ENCODE measurements at regions not wholly inside any gene's neighbourhood (a gene's known extent, or its start where the extent isn't known, plus 50 kb on each side); places are given as distances from the start of the nearest gene placed in this dataset.
"Not testable (repeated sequence)": the region's sequence is repeated elsewhere in the genome, so short reads cannot be mapped to it uniquely, and the experiment has no call there.

DNA sequence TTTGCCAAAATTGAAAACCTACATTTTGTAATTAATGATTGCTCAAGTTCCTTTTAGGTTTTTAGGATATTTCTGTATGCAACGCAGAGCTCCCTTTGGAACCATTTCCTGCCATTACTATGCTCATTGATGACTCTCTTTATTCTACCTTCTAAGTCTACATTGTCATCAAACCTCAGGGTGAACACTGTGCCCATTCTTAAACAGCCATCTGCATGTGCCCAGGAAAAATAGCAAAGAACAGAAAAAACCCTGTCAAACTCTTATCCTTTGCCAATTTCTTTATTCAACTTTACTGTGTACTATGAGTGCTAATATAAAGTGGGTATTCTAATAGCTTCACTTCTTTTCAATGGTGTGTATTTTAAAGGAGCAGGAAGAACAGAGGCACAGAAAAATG, 1455.9 kb downstream of the ADGRL3 start:
- H3K4me1 ChIP-seq (ENCODE audit: control insufficient read depth in 1 of 2, insufficient read depth in 2 of 2, low read length in 2 of 2) = no peaks in the 10 kb centered on the region
- H3K36me3 ChIP-seq (ENCODE audit: control insufficient read depth in 1 of 2, insufficient read depth in 2 of 2, low read length in 2 of 2) = no peaks in the 10 kb centered on the region

DNA sequence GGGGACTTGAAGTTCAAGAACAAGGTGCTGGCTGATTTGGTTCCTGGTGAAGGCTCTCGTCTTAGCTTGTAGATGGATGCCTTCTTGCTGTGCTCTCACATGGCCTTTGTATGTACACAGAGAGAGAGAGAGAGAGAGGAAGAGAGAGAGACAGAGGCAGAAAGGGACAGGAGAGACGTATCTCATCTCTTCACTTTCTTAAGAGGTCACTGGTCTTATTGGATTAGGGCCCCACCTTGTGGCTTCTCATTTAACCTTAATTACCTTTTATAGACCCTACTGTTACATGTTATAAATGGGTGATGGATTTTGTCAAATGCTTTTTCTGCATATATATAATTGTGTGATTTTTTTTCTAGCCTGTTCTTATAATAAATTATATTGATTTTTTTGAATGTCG, 1444.2 kb downstream of the ADGRL3 start:
- no peak overlapping the region for H3K4me3 ChIP-seq (ENCODE audit: low read depth in 1 of 2, low read length in 2 of 2)
- no peaks in the 10 kb centered on the region for H3K9me3 ChIP-seq (ENCODE audit: control insufficient read depth in 1 of 2, low read length in 2 of 2)

More for the DNA sequence above, 1455.9 kb downstream of the ADGRL3 start:
- Histone ChIP-seq H3K27me3 (ENCODE audit: low read depth, low read length) (no peaks in the 10 kb centered on the region), H3K4me3 (ENCODE audit: low read depth in 1 of 2, low read length in 2 of 2) (no peak overlapping the region), H3K9me3 (ENCODE audit: control insufficient read depth in 1 of 2, low read length in 2 of 2) (no peaks in the 10 kb centered on the region), H3K27ac (ENCODE audit: low read length) (no peak overlapping the region)

DNA sequence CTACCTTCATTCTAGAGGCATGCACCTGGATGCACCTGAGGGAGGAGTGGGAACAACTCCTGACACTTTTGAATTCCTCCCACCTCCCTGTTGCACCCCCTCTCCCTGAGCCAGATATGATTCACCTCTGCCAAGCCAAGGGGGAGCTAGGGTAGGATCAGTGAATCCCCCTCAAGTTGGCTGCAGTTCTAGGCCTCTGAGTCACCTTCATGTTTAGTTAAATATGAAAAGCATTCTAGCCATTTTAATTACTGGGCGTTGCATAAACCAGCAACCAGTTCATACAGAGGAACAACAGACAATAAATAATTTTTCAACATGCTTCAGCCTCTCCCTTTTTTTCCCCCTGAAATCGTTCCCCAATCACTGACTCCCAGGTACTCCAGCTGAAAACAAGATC, 1440.2 kb downstream of the ADGRL3 start:
- Histone ChIP-seq H3K9me3 (ENCODE audit: control insufficient read depth in 1 of 2, low read length in 2 of 2) (no peaks in the 10 kb centered on the region), H3K4me3 (ENCODE audit: low read depth in 1 of 2, low read length in 2 of 2) (no peak overlapping the region), H3K27ac (ENCODE audit: low read length) (no peak overlapping the region), H3K4me1 (ENCODE audit: control insufficient read depth in 1 of 2, insufficient read depth in 2 of 2, low read length in 2 of 2) (no peaks in the 10 kb centered on the region), H3K27me3 (ENCODE audit: low read depth, low read length) (no peaks in the 10 kb centered on the region), H3K36me3 (ENCODE audit: control insufficient read depth in 1 of 2, insufficient read depth in 2 of 2, low read length in 2 of 2) (no peaks in the 10 kb centered on the region)

More for the DNA sequence above, 1444.2 kb downstream of the ADGRL3 start:
- Histone ChIP-seq H3K27me3 (ENCODE audit: low read depth, low read length) (no peaks in the 10 kb centered on the region), H3K27ac (ENCODE audit: low read length) (no peak overlapping the region), H3K36me3 (ENCODE audit: control insufficient read depth in 1 of 2, insufficient read depth in 2 of 2, low read length in 2 of 2) (no peaks in the 10 kb centered on the region), H3K4me1 (ENCODE audit: control insufficient read depth in 1 of 2, insufficient read depth in 2 of 2, low read length in 2 of 2) (no peaks in the 10 kb centered on the region)

DNA sequence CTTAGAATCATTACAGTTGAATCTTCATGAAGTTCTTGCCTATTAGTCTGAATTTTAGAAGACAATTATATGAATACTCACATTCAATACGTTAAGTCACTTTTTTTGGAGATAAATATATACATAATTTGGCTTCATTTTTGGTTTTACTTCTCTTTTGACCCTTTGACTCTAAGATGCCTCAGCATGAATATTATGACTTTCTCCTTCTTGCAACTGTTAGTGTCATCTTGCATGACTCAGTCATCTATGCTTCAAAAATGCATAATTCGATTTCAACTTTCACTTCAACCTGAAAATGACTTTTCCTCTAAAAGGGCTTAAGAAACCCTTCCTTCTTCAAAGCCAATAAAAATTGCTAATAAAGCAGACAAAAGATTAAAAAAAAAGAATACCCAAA, 1427.5 kb downstream of the ADGRL3 start:
- peaks cover 0 to 4% of the 10 kb centered on the region in 2 donors for H3K9me3 ChIP-seq (ENCODE audit: control insufficient read depth in 1 of 2, low read length in 2 of 2)
- H3K4me3 ChIP-seq (ENCODE audit: low read depth in 1 of 2, low read length in 2 of 2) = no peak overlapping the region
- no peak overlapping the region for H3K27ac ChIP-seq (ENCODE audit: low read length)
- H3K27me3 ChIP-seq (ENCODE audit: low read depth, low read length) = no peaks in the 10 kb centered on the region
- no peaks in the 10 kb centered on the region for H3K36me3 ChIP-seq (ENCODE audit: control insufficient read depth in 1 of 2, insufficient read depth in 2 of 2, low read length in 2 of 2)
- H3K4me1 ChIP-seq (ENCODE audit: control insufficient read depth in 1 of 2, insufficient read depth in 2 of 2, low read length in 2 of 2) = no peaks in the 10 kb centered on the region

DNA sequence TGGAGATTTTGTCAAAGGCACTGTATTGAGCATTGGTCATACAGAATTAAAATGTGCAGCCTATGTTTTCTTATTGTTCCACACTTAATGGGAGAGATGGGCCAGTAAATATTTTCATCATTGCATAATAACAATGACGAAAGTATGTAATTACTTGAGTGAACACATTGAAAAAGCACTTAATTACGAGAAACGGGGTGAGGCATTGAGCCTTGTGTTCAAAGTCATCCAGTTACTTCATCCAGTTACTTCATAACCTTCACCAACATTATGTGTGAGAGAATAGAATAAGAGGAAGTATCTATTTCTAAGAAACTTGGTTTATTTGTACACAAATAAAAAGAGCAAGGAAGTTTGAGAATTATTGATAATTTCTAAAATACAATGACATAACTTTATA, 1427.0 kb downstream of the ADGRL3 start:
- H3K9me3 ChIP-seq (ENCODE audit: control insufficient read depth in 1 of 2, low read length in 2 of 2) = peaks cover 0 to 4% of the 10 kb centered on the region in 2 donors
- H3K4me3 ChIP-seq (ENCODE audit: low read depth in 1 of 2, low read length in 2 of 2) = no peak overlapping the region
- H3K27ac ChIP-seq (ENCODE audit: low read length) = no peak overlapping the region

DNA sequence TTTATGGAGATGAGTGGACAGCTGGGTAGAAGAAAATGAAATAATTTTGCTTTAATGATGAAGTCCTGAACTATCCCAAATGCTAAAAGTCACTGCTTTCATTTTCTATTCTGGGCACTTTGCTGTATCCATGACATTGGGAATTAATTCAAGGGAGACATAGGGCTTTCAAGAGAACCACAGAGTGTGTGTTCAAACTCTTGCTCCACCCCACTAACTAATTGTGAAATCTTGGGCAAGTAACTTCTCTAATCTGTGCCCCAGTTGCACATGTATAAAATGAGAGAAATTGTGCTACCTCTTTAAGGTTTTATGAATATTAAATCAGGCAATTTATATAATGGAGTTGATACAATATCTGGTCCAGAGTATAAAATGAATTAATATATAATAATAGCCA, 1422.0 kb downstream of the ADGRL3 start:
- no peak overlapping the region for H3K27ac ChIP-seq (ENCODE audit: low read length)
- no peaks in the 10 kb centered on the region for H3K9me3 ChIP-seq (ENCODE audit: control insufficient read depth in 1 of 2, low read length in 2 of 2)
- H3K27me3 ChIP-seq (ENCODE audit: low read depth, low read length) = no peaks in the 10 kb centered on the region
- H3K4me1 ChIP-seq (ENCODE audit: control insufficient read depth in 1 of 2, insufficient read depth in 2 of 2, low read length in 2 of 2) = no peaks in the 10 kb centered on the region
- H3K4me3 ChIP-seq (ENCODE audit: low read depth in 1 of 2, low read length in 2 of 2) = no peak overlapping the region
- no peaks in the 10 kb centered on the region for H3K36me3 ChIP-seq (ENCODE audit: control insufficient read depth in 1 of 2, insufficient read depth in 2 of 2, low read length in 2 of 2)

More for the DNA sequence above, 1427.0 kb downstream of the ADGRL3 start:
- Histone ChIP-seq H3K36me3 (ENCODE audit: control insufficient read depth in 1 of 2, insufficient read depth in 2 of 2, low read length in 2 of 2) (no peaks in the 10 kb centered on the region), H3K4me1 (ENCODE audit: control insufficient read depth in 1 of 2, insufficient read depth in 2 of 2, low read length in 2 of 2) (no peaks in the 10 kb centered on the region), H3K27me3 (ENCODE audit: low read depth, low read length) (no peaks in the 10 kb centered on the region)

DNA sequence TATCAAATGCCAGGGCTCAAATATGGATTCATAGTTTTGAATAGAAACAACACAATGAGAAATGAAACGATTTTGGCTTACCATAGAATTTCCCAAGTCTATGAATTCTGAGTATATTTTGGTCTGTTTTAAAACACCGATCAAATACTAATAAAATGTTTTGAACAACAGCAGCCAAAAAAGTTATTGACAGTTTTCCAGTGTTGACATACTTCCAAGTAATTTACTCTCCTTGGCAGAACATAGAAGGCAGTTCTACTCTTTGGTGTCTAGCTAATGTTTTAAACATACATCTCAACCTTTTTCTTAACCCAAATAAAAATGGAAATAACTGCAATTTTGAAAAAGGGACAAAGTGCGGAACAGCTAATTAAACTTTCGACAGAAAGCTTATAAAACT, 1419.8 kb downstream of the ADGRL3 start:
- Histone ChIP-seq H3K9me3 (ENCODE audit: control insufficient read depth in 1 of 2, low read length in 2 of 2) (no peaks in the 10 kb centered on the region), H3K27ac (ENCODE audit: low read length) (no peak overlapping the region), H3K36me3 (ENCODE audit: control insufficient read depth in 1 of 2, insufficient read depth in 2 of 2, low read length in 2 of 2) (no peaks in the 10 kb centered on the region), H3K4me3 (ENCODE audit: low read depth in 1 of 2, low read length in 2 of 2) (no peak overlapping the region), H3K27me3 (ENCODE audit: low read depth, low read length) (no peaks in the 10 kb centered on the region), H3K4me1 (ENCODE audit: control insufficient read depth in 1 of 2, insufficient read depth in 2 of 2, low read length in 2 of 2) (no peaks in the 10 kb centered on the region)

DNA sequence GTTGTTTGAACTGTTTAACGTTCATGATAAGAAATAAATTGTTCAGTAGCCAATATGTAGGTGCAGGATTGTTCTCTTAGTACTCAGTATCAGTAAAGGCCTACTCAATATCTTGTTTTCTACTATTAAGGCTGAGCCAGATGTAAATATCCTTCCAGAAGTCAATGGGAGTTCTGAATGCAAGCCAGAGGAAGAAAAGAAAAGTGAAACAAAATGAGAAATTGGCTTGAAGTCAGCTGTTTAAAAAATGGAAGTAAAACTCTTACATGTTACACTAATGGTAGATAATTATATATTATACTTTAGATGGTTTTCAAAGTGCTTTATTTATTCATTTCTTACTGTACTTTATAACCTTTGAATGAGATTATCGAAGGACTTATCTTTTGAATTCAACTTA, 1417.9 kb downstream of the ADGRL3 start:
- H3K27me3 ChIP-seq (ENCODE audit: low read depth, low read length) = no peaks in the 10 kb centered on the region
- H3K9me3 ChIP-seq (ENCODE audit: control insufficient read depth in 1 of 2, low read length in 2 of 2) = no peaks in the 10 kb centered on the region
- H3K4me3 ChIP-seq (ENCODE audit: low read depth in 1 of 2, low read length in 2 of 2) = no peak overlapping the region
- no peaks in the 10 kb centered on the region for H3K36me3 ChIP-seq (ENCODE audit: control insufficient read depth in 1 of 2, insufficient read depth in 2 of 2, low read length in 2 of 2)
- no peak overlapping the region for H3K27ac ChIP-seq (ENCODE audit: low read length)
- no peaks in the 10 kb centered on the region for H3K4me1 ChIP-seq (ENCODE audit: control insufficient read depth in 1 of 2, insufficient read depth in 2 of 2, low read length in 2 of 2)

DNA sequence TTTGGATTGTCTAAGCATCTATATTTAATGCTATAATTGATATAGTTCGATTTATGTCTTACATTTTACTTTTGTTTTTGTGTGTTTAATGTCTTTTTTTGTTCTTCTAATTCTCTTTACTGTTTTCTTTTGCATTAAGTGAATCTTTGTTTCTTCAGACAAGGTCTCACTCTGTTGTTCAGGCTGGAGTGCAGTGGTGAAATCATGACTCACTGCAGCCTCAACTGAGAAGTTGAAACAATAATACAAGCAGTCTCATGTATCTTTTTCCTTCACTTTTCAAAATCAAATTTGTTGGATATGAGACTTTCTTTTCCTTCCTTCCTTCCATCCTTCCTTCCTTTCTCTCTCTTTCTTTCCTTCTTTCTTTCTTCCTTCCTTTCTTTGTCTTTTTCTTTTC, 1401.6 kb downstream of the ADGRL3 start:
- Histone ChIP-seq H3K9me3 (ENCODE audit: control insufficient read depth in 1 of 2, low read length in 2 of 2) (no peaks in the 10 kb centered on the region), H3K4me1 (ENCODE audit: control insufficient read depth in 1 of 2, insufficient read depth in 2 of 2, low read length in 2 of 2) (no peaks in the 10 kb centered on the region), H3K27ac (ENCODE audit: low read length) (no peak overlapping the region), H3K36me3 (ENCODE audit: control insufficient read depth in 1 of 2, insufficient read depth in 2 of 2, low read length in 2 of 2) (no peaks in the 10 kb centered on the region), H3K27me3 (ENCODE audit: low read depth, low read length) (no peaks in the 10 kb centered on the region), H3K4me3 (ENCODE audit: low read depth in 1 of 2, low read length in 2 of 2) (no peak overlapping the region)

DNA sequence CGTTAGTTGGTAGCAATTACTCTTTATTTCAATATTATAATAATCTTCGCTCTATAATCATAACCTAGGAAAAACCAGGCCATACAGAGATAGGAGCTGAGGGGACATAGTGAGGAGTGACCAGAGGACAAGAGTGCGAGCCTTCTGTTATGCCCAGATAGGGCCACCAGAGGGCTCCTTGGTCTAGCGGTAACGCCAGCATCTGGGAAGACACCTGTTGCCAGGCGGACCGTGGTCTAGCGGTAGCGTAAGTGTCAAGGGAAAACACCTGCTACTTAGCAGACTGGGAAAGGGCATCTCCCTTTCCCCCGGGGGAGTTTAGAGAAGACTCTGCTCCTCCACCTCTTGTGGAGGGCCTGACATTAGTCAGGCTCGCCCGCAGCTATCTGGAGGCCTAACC, 1395.1 kb downstream of the ADGRL3 start:
- not testable (repeated sequence) for H3K9me3 ChIP-seq (ENCODE audit: control insufficient read depth in 1 of 2, low read length in 2 of 2); H3K27ac ChIP-seq (ENCODE audit: low read length); H3K4me1 ChIP-seq (ENCODE audit: control insufficient read depth in 1 of 2, insufficient read depth in 2 of 2, low read length in 2 of 2); H3K4me3 ChIP-seq (ENCODE audit: low read depth in 1 of 2, low read length in 2 of 2); H3K27me3 ChIP-seq (ENCODE audit: low read depth, low read length); H3K36me3 ChIP-seq (ENCODE audit: control insufficient read depth in 1 of 2, insufficient read depth in 2 of 2, low read length in 2 of 2)

DNA sequence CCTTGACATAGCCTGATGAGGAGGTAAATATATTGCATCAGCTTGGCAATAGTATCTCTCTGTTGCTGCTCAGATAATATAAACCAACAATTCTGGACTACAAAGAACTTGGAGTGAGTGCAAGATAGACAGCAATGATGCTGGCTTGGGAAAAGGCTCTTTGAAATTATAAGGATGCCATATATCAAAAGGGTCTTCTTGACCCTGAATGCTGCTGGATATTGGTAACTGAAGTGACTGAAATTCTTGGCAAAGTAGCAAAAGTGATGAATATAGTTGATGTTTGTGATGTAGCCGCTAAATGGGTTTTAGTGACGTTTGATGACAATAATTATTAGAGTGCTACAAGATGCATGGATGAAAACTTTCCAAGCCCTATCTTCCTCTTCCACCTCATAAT, 1391.6 kb downstream of the ADGRL3 start:
- Histone ChIP-seq H3K36me3 (ENCODE audit: control insufficient read depth in 1 of 2, insufficient read depth in 2 of 2, low read length in 2 of 2) (no peaks in the 10 kb centered on the region), H3K4me1 (ENCODE audit: control insufficient read depth in 1 of 2, insufficient read depth in 2 of 2, low read length in 2 of 2) (no peaks in the 10 kb centered on the region), H3K27me3 (ENCODE audit: low read depth, low read length) (no peaks in the 10 kb centered on the region), H3K9me3 (ENCODE audit: control insufficient read depth in 1 of 2, low read length in 2 of 2) (peaks cover 0 to 4% of the 10 kb centered on the region in 2 donors), H3K27ac (ENCODE audit: low read length) (no peak overlapping the region), H3K4me3 (ENCODE audit: low read depth in 1 of 2, low read length in 2 of 2) (no peak overlapping the region)

DNA sequence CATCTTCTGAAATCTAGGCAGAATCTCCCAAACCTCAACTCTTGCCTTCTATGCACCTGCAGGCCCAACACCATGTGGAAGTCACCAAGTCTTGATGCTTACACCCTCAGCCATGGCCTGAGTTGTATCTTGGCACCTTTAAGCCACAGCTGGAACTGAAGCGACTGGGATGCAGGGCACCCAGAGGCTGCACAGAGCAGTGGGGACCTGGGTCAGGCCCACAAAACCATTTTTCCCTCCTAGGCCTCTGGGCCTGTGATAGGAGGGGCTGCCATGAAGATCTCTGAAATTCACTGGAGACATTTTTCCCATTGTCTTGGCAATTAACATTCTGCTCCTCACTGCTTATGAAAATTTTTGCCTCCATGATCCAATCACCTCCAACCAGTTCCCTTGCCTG, 1388.5 kb downstream of the ADGRL3 start:
- H3K27ac ChIP-seq (ENCODE audit: low read length) = no peak overlapping the region
- no peaks in the 10 kb centered on the region for H3K4me1 ChIP-seq (ENCODE audit: control insufficient read depth in 1 of 2, insufficient read depth in 2 of 2, low read length in 2 of 2)
- H3K9me3 ChIP-seq (ENCODE audit: control insufficient read depth in 1 of 2, low read length in 2 of 2) = peaks cover 0 to 4% of the 10 kb centered on the region in 2 donors
- no peaks in the 10 kb centered on the region for H3K36me3 ChIP-seq (ENCODE audit: control insufficient read depth in 1 of 2, insufficient read depth in 2 of 2, low read length in 2 of 2)
- H3K4me3 ChIP-seq (ENCODE audit: low read depth in 1 of 2, low read length in 2 of 2) = no peak overlapping the region
- H3K27me3 ChIP-seq (ENCODE audit: low read depth, low read length) = no peaks in the 10 kb centered on the region

Measured in muscle layer of duodenum (tissue), 2 donors.